ENCODE measurements at regions not wholly inside any gene's neighbourhood (a gene's known extent, or its start where the extent isn't known, plus 50 kb on each side); places are given as distances from the start of the nearest gene placed in this dataset.

GRCh38 chr5:103428411-103428871 lies 134.1 kb downstream of the NUDT12 start:
- DNase-seq, result no peak

GRCh38 chr5:103427326-103427725 lies 135.3 kb downstream of the NUDT12 start:
- DNase-seq, result no peak

- DNase-seq, result no peak
Observed at GRCh38 chr5:103425686-103426454, 136.7 kb downstream of the NUDT12 start.

GRCh38 chr5:103424453-103425205 lies 138.0 kb downstream of the NUDT12 start:
- DNase-seq, result no peak

GRCh38 chr5:103424026-103424425 lies 138.6 kb downstream of the NUDT12 start:
- DNase-seq, result peak; percentile 22

- DNase-seq, result no peak
Observed at GRCh38 chr5:103422756-103423155, 139.8 kb downstream of the NUDT12 start.

GRCh38 chr5:103414604-103415003 lies 148.0 kb downstream of the NUDT12 start:
- DNase-seq, result no peak

GRCh38 chr5:103411711-103412110 lies 150.9 kb downstream of the NUDT12 start:
- DNase-seq, result peak; percentile 24

- no peak for DNase-seq
Observed at GRCh38 chr5:103410172-103410571, 151.6 kb downstream of the MACIR start.

GRCh38 chr5:103409013-103409670 lies 150.6 kb downstream of the MACIR start:
- DNase-seq, result no peak

GRCh38 chr5:103408408-103408807 lies 149.8 kb downstream of the MACIR start:
- no peak for DNase-seq

- no peak for DNase-seq
Observed at GRCh38 chr5:103407402-103407801, 148.8 kb downstream of the MACIR start.

- DNase-seq, result no peak
Observed at GRCh38 chr5:103404483-103404882, 145.9 kb downstream of the MACIR start.

GRCh38 chr5:103402851-103403250 lies 144.3 kb downstream of the MACIR start:
- DNase-seq, result no peak

- DNase-seq, result no peak
Observed at GRCh38 chr5:103397739-103398581, 139.4 kb downstream of the MACIR start.

- no peak for DNase-seq
Observed at GRCh38 chr5:103394676-103395075, 136.1 kb downstream of the MACIR start.

GRCh38 chr5:103393101-103393754 lies 134.7 kb downstream of the MACIR start:
- DNase-seq, result no peak

- DNase-seq, result no peak
Observed at GRCh38 chr5:103391659-103392058, 133.1 kb downstream of the MACIR start.

- no peak for DNase-seq
Observed at GRCh38 chr5:103389846-103390245, 131.3 kb downstream of the MACIR start.

- no peak for DNase-seq
Observed at GRCh38 chr5:103389357-103389756, 130.8 kb downstream of the MACIR start.

- no peak for DNase-seq
Observed at GRCh38 chr5:103385722-103386121, 127.2 kb downstream of the MACIR start.
